ENCODE measurements at regions not wholly inside any gene's neighbourhood (a gene's known extent, or its start where the extent isn't known, plus 50 kb on each side); places are given as distances from the start of the nearest gene placed in this dataset.
A peak's percentile ranks its signal among the peaks of the same experiment; 100 is the strongest.
"Not testable (repeated sequence)": the region's sequence is repeated elsewhere in the genome, so short reads cannot be mapped to it uniquely, and the experiment has no call there.

DNA sequence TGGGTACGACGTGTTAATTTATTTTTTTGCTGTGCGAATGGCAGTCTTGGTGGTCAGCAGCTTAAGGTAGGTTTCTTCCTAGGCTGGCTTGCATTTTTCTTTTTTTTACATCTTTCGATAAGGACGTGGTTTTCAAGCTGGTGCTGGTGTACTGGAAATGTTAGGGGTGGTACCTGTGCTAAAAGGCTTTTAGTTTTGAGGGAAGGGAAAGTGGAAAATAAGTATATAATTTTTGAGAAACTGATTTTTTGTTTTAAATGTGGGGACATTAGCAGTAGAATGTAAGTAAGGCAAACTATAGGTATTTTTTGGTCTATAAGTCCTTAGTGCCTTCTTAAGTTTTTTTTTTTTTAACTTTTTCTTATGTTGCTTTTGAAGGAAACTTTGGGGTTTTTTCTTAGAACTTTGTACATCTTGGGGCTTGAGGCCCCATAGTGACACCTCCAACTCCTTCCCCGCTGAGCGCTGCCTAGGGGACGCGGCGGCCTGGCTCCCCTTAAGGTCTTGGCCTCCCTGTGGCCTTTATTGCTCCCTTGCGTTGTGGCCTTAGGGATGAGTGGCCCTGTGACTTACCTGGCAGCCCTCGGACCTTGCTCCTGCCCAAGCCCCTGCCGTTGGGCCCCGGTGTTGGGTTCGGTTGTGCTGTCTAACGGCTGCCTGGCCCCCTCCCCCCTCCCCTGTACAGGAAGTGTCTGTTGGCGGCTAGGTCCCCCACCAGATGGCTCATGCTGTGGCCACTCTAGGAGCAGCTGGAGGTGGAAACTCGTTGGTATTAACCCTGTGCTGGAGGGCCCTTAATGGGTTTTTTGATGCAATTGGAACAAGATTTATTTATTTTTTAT, 88.0 kb upstream of the RPRML start:
- DNase-seq = peak; percentile 84

GRCh38 chr17:47066095-47066494, 87.0 kb upstream of the RPRML start:
- no peak for DNase-seq

- no peak for DNase-seq
Measured at GRCh38 chr17:47064684-47065083, 85.6 kb upstream of the RPRML start.

GRCh38 chr17:47063475-47063874, 84.4 kb upstream of the RPRML start:
- no peak for DNase-seq

GRCh38 chr17:47062851-47063250, 83.8 kb upstream of the RPRML start:
- not testable (repeated sequence) for DNase-seq

DNA sequence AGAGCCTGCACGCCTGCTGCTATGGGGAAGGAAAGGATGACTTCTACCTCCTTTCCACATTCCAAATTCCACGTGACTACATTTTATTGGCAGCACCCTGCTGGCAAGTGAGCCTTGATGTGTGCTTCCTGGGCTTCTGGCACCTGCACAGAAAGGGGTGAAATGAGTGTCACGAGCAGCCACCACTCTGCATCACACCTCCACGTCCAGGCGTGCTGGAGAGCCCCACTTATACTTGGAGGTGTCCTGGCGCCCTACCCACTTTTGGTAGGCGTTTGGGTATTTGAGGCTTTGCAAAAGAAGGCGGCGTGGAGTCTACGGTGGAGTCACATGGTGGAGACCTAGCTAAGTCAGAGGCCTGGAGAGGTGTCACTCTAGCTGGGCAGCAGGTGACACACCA, 81.0 kb upstream of the RPRML start:
- DNase-seq = not testable (repeated sequence)

DNA sequence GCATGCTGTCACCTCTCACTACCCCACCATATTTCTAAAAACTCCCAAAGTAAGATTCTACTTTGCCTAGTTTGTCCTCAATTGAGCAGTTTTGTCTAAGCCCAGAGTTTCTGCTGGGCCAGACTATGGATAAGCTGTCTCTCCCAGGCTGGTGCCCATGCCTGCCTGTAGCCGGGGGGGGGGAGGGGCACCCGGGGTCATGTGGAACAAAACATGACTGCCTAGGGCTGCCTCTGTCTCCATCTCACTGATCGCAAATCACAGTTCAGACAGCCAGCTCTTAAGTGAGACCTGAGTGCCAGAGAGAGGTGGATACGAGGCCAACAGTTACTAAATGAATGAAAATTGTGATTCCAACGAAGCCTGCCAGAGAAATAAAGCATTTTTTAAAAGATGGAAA, 78.8 kb upstream of the RPRML start:
- DNase-seq = no peak

DNA sequence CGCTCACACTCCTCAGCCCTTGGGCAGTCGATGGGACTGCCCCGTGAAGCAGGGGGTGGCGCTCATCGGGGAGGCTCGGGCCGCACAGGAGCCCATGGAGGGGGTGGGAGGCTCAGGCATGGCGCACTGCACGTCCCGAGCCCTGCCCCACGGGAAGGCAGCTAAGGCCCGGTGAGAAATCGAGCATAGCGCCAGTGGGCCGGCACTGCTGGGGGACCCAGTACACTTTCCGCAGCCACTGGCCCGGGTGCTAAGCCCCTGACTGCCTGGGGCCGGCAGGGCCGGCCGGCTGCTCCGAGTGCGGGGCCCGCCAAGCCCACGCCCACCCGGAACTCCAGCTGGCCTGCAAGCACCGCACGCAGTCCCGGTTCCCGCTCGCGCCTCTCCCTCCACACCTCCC, 78.2 kb upstream of the RPRML start:
- not testable (repeated sequence) for DNase-seq

GRCh38 chr17:47056687-47057086, 77.6 kb upstream of the RPRML start:
- not testable (repeated sequence) for DNase-seq
